ENCODE measurements at regions not wholly inside any gene's neighbourhood (a gene's known extent, or its start where the extent isn't known, plus 50 kb on each side); places are given as distances from the start of the nearest gene placed in this dataset.

DNA sequence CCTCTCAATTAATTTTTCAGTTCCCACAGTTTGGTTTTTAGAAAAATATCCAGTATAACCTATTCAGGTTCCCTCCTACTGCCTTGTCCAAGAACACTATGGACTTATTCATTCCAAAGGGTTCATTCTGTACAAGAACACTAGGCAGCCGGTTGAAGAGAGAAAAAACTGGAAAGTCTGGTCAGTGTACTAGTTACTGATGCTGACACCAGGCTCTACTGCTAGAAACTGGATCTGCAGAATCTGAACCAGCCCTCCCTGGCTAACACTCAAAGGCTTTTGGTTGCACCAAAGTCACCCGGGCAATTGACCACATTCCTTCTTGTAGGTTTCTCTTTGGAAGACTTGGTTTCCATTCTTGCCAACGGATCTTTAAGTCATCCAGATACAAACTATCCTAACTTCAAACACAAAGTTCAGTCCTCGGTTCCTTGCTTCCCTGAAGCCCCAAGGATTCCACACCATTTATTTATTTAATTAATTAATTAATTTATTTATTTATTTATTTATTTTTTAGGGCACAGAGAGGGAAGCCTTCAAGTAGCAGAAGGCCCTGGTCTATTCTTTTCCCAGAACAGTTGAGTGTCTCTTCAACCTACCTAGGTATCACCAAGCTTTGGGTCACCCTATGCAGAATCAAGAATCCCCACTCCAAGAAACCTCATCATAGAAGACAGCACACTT, 268.1 kb downstream of the ADGB start:
- TF ChIP-seq, protein P1, sequence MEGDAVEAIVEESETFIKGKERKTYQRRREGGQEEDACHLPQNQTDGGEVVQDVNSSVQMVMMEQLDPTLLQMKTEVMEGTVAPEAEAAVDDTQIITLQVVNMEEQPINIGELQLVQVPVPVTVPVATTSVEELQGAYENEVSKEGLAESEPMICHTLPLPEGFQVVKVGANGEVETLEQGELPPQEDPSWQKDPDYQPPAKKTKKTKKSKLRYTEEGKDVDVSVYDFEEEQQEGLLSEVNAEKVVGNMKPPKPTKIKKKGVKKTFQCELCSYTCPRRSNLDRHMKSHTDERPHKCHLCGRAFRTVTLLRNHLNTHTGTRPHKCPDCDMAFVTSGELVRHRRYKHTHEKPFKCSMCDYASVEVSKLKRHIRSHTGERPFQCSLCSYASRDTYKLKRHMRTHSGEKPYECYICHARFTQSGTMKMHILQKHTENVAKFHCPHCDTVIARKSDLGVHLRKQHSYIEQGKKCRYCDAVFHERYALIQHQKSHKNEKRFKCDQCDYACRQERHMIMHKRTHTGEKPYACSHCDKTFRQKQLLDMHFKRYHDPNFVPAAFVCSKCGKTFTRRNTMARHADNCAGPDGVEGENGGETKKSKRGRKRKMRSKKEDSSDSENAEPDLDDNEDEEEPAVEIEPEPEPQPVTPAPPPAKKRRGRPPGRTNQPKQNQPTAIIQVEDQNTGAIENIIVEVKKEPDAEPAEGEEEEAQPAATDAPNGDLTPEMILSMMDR (IDR thresholded peaks at IDR 0.05), result no peak
- TF ChIP-seq POLR2A (IDR thresholded peaks at IDR 0.05), result no peak
